ENCODE measurements at regions not wholly inside any gene's neighbourhood (a gene's known extent, or its start where the extent isn't known, plus 50 kb on each side); places are given as distances from the start of the nearest gene placed in this dataset.
A peak's percentile ranks its signal among the peaks of the same experiment; 100 is the strongest.

- no peak for DNase-seq (ENCODE audit: low read depth, low spot score)
These were observed 576.1 kb downstream of the PDCD6IP start for GRCh38 chr3:34374521-34374920.

- DNase-seq (ENCODE audit: low read depth, low spot score), result no peak
These were observed 578.3 kb downstream of the PDCD6IP start for GRCh38 chr3:34376691-34377090.

GRCh38 chr3:34377961-34378360, 579.5 kb downstream of the PDCD6IP start:
- no peak for DNase-seq (ENCODE audit: low read depth, low spot score)

- no peak for DNase-seq (ENCODE audit: low read depth, low spot score)
These were observed 582.8 kb downstream of the PDCD6IP start for GRCh38 chr3:34381243-34381642.

- DNase-seq (ENCODE audit: low read depth, low spot score), result peak; percentile 2
These were observed 584.4 kb downstream of the PDCD6IP start for GRCh38 chr3:34382859-34383258.

GRCh38 chr3:34386309-34386708, 587.9 kb downstream of the PDCD6IP start:
- no peak for DNase-seq (ENCODE audit: low read depth, low spot score)

GRCh38 chr3:34387826-34388564, 589.6 kb downstream of the PDCD6IP start:
- DNase-seq (ENCODE audit: low read depth, low spot score), result no peak

- DNase-seq (ENCODE audit: low read depth, low spot score), result no peak
These were observed 590.4 kb downstream of the PDCD6IP start for GRCh38 chr3:34388830-34389229.

- no peak for DNase-seq (ENCODE audit: low read depth, low spot score)
These were observed 596.7 kb downstream of the PDCD6IP start for GRCh38 chr3:34394978-34395748.

- no peak for DNase-seq (ENCODE audit: low read depth, low spot score)
These were observed 597.9 kb downstream of the PDCD6IP start for GRCh38 chr3:34396288-34396687.

GRCh38 chr3:34396956-34397355, 598.5 kb downstream of the PDCD6IP start:
- no peak for DNase-seq (ENCODE audit: low read depth, low spot score)

- no peak for DNase-seq (ENCODE audit: low read depth, low spot score)
These were observed 601.0 kb downstream of the PDCD6IP start for GRCh38 chr3:34399401-34399800.

- no peak for DNase-seq (ENCODE audit: low read depth, low spot score)
These were observed 606.7 kb downstream of the PDCD6IP start for GRCh38 chr3:34405159-34405558.

GRCh38 chr3:34407281-34407680, 608.9 kb downstream of the PDCD6IP start:
- no peak for DNase-seq (ENCODE audit: low read depth, low spot score)

GRCh38 chr3:34408088-34408487, 609.7 kb downstream of the PDCD6IP start:
- DNase-seq (ENCODE audit: low read depth, low spot score), result no peak

GRCh38 chr3:34411596-34411995, 613.2 kb downstream of the PDCD6IP start:
- no peak for DNase-seq (ENCODE audit: low read depth, low spot score)

GRCh38 chr3:34419801-34420200, 621.4 kb downstream of the PDCD6IP start:
- peak; percentile 50 for DNase-seq (ENCODE audit: low read depth, low spot score)

- no peak for DNase-seq (ENCODE audit: low read depth, low spot score)
These were observed 623.3 kb downstream of the PDCD6IP start for GRCh38 chr3:34421762-34422161.

GRCh38 chr3:34439796-34440195, 641.4 kb downstream of the PDCD6IP start:
- no peak for DNase-seq (ENCODE audit: low read depth, low spot score)

- DNase-seq (ENCODE audit: low read depth, low spot score), result no peak
These were observed 645.7 kb downstream of the PDCD6IP start for GRCh38 chr3:34444137-34444536.

- DNase-seq (ENCODE audit: low read depth, low spot score), result no peak
These were observed 650.9 kb downstream of the PDCD6IP start for GRCh38 chr3:34449305-34449704.

GRCh38 chr3:34463414-34463813, 665.0 kb downstream of the PDCD6IP start:
- DNase-seq (ENCODE audit: low read depth, low spot score), result no peak

- no peak for DNase-seq (ENCODE audit: low read depth, low spot score)
These were observed 666.2 kb downstream of the PDCD6IP start for GRCh38 chr3:34464646-34465045.

Data from astrocyte of the hippocampus (primary cell).